ENCODE measurements at regions not wholly inside any gene's neighbourhood (a gene's known extent, or its start where the extent isn't known, plus 50 kb on each side); places are given as distances from the start of the nearest gene placed in this dataset.

DNA sequence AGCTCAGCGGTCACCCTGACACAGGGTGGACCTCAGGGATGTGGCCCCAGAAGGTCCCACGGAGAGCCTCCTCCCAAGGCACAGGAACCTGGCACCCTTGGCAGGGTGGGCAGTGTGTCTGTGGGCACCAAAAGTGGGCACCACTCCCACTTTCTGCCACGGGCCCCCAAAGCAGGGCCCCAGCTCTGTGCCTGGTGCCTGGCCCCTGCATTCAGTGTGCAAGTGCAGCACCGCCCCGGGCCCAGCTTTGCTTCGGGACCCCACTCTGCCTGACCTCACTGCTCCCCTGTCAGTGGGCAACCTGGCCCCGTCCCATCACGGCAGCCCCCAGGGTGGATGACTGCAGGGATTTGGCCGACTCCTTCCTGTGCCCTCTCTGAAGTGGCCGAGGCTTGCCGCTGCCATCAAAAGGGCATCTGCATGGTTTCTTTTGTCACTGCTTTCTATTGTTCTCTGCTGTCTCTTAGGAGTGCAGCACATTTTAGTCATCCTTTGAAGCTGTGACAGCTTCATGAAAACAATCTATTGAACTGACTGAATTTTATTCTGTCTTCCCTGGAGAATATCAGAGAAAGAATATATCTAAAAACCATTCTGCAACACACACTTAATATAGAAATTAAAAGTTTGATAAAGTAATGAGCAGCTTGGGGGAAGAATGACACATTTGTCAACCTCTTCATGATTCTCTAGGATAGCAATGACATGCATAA, 302.4 kb downstream of the FAM47B start:
- TF ChIP-seq TAF1 (IDR thresholded peaks at IDR 0.05; ENCODE audit: low read depth) = no peak
- peak; percentile 69 for TF ChIP-seq POLR2AphosphoS5 (IDR thresholded peaks at IDR 0.05)
- TF ChIP-seq EP300 (conservative IDR thresholded peaks at IDR 0.05; ENCODE audit: poor library complexity, severe bottlenecking) = peak; percentile 65
- TF ChIP-seq MXI1 (conservative IDR thresholded peaks at IDR 0.05; ENCODE audit: poor library complexity, severe bottlenecking) = no peak
- Histone ChIP-seq H3K79me2 (replicated peaks; ENCODE audit: insufficient read depth, low read length) (no peaks in the 10 kb centered on the region), H3K9ac (ENCODE audit: low read length) (no peak overlapping the region), H3K4me2 (ENCODE audit: low read length) (no peak overlapping the region), H3K9me2 (ENCODE audit: insufficient read depth, low read length) (no peaks in the 10 kb centered on the region), H3K9me3 (ENCODE audit: low read length) (no peaks in the 10 kb centered on the region), H3K4me3 (ENCODE audit: low read length) (no peak overlapping the region), H3K27me3 (ENCODE audit: insufficient read depth, low read depth, low read length) (no peaks in the 10 kb centered on the region), H3K36me3 (ENCODE audit: insufficient read depth, low read length) (no peaks in the 10 kb centered on the region), H4K20me1 (ENCODE audit: insufficient read depth) (no peaks in the 10 kb centered on the region), H3F3A (ENCODE audit: insufficient read depth, low read length, poor library complexity, severe bottlenecking) (no peaks in the 10 kb centered on the region), H2AFZ (ENCODE audit: low read depth, low read length) (no peak overlapping the region), H3K27ac (ENCODE audit: low read length) (no peak overlapping the region)

GRCh38 chrX:35251226-35251625, 308.6 kb downstream of the FAM47B start:
- Histone ChIP-seq H3K27ac (ENCODE audit: low read length) (no peak overlapping the region), H4K20me1 (ENCODE audit: insufficient read depth) (no peaks in the 10 kb centered on the region), H3K36me3 (ENCODE audit: insufficient read depth, low read length) (no peaks in the 10 kb centered on the region), H3K9ac (ENCODE audit: low read length) (no peak overlapping the region), H3K4me3 (ENCODE audit: low read length) (no peak overlapping the region), H3K9me2 (ENCODE audit: insufficient read depth, low read length) (no peaks in the 10 kb centered on the region), H3K27me3 (ENCODE audit: insufficient read depth, low read depth, low read length) (no peaks in the 10 kb centered on the region), H3K9me3 (ENCODE audit: low read length) (no peaks in the 10 kb centered on the region), H2AFZ (ENCODE audit: low read depth, low read length) (no peak overlapping the region), H3F3A (ENCODE audit: insufficient read depth, low read length, poor library complexity, severe bottlenecking) (no peaks in the 10 kb centered on the region), H3K4me2 (ENCODE audit: low read length) (no peak overlapping the region), H3K79me2 (replicated peaks; ENCODE audit: insufficient read depth, low read length) (no peaks in the 10 kb centered on the region)
- TF ChIP-seq EZH2 (IDR thresholded peaks at IDR 0.05; ENCODE audit: borderline replicate concordance, insufficient read depth, low read length, poor library complexity, severe bottlenecking) (no peak), TAF1 (IDR thresholded peaks at IDR 0.05; ENCODE audit: low read depth) (no peak), CTCF (IDR thresholded peaks at IDR 0.05; ENCODE audit: poor library complexity, severe bottlenecking) (no peak), MXI1 (conservative IDR thresholded peaks at IDR 0.05; ENCODE audit: poor library complexity, severe bottlenecking) (no peak), RAD21 (conservative IDR thresholded peaks at IDR 0.05) (no peak), SMC3 (conservative IDR thresholded peaks at IDR 0.05; ENCODE audit: poor library complexity) (no peak), POLR2AphosphoS5 (IDR thresholded peaks at IDR 0.05) (no peak)
- TF ChIP-seq, protein P1, sequence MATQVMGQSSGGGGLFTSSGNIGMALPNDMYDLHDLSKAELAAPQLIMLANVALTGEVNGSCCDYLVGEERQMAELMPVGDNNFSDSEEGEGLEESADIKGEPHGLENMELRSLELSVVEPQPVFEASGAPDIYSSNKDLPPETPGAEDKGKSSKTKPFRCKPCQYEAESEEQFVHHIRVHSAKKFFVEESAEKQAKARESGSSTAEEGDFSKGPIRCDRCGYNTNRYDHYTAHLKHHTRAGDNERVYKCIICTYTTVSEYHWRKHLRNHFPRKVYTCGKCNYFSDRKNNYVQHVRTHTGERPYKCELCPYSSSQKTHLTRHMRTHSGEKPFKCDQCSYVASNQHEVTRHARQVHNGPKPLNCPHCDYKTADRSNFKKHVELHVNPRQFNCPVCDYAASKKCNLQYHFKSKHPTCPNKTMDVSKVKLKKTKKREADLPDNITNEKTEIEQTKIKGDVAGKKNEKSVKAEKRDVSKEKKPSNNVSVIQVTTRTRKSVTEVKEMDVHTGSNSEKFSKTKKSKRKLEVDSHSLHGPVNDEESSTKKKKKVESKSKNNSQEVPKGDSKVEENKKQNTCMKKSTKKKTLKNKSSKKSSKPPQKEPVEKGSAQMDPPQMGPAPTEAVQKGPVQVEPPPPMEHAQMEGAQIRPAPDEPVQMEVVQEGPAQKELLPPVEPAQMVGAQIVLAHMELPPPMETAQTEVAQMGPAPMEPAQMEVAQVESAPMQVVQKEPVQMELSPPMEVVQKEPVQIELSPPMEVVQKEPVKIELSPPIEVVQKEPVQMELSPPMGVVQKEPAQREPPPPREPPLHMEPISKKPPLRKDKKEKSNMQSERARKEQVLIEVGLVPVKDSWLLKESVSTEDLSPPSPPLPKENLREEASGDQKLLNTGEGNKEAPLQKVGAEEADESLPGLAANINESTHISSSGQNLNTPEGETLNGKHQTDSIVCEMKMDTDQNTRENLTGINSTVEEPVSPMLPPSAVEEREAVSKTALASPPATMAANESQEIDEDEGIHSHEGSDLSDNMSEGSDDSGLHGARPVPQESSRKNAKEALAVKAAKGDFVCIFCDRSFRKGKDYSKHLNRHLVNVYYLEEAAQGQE (IDR thresholded peaks at IDR 0.05; ENCODE audit: borderline replicate concordance) = no peak

Data from neural cell (in vitro differentiated cells).